NCI-H2029 (cell line): ENCODE measurements at regions not wholly inside any gene's neighbourhood (a gene's known extent, or its start where the extent isn't known, plus 50 kb on each side); places are given as distances from the start of the nearest gene placed in this dataset.
A peak's percentile ranks its signal among the peaks of the same experiment; 100 is the strongest.
"Not testable (repeated sequence)": the region's sequence is repeated elsewhere in the genome, so short reads cannot be mapped to it uniquely, and the experiment has no call there.

Experiments used
- DNase-seq: peaks from one replicate; lab custom pipeline; 2025; lab: John Stamatoyannopoulos, UW

DNA sequence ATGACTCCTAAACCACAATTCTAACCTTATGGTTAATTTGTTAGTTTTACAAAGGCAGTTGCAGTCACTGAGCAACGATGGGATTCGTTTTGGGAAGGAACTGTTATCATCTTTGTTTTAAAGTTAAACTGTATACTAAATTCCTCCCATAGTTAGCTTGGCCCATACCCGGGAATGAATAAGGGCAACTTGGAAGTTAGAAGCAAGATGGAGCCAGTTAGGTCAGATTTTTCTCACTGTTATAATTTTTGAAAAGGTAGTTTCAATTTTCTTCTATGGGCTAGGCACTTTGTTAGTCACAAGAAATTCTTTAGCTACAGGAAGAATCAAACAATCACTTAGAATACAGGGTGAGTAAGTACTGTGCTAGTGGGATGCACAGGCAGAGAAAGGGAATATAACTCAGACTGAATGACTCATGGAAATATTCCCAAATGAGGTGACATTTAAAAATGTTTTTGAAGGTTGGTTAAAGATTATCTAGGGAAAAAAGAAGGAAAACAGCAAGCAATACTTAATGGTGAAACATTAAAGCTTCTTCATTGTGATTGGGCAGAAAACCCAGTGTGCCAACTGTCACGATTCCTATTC lies 153.6 kb downstream of the MAGEB17 start:
- DNase-seq: no peak

DNA sequence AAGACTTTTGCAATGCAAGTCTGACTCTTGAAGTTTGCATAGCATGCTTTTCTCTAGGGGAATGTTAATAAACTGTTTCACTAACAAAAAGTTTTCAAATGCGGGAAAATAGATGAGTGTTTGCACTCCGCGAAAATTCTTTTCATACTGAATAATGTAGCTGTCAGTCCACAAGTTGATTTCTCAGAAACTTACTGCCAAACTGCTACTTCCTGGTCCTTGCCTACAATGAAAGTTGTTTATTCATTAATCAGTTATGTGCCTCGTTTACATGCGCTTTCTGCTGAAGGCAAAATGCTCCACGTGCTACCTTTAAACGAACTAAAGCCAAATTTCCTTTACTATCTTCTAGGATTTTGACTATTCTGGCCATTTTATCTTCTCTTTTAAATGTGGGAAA lies 166.2 kb downstream of the MAGEB17 start:
- no peak for DNase-seq

DNA sequence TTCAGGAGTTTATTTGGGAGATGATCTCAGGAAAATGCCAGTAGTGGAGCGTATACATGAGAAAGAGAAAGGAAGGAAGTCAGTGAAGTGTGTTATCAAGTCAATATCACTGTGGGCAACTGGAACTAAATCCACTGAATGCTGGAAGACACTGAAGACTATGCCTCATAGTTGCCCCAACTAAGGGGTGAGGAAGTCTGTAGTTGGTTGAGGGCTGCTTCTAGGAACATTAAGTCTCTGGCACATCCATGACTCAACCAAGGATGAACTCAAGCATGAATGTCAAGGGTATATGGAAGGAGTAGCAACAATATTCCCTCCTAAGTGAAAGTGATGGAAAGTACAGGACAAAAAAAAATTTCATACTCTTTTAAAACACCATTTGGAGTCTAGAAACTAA lies 167.9 kb downstream of the MAGEB17 start:
- DNase-seq: no peak

DNA sequence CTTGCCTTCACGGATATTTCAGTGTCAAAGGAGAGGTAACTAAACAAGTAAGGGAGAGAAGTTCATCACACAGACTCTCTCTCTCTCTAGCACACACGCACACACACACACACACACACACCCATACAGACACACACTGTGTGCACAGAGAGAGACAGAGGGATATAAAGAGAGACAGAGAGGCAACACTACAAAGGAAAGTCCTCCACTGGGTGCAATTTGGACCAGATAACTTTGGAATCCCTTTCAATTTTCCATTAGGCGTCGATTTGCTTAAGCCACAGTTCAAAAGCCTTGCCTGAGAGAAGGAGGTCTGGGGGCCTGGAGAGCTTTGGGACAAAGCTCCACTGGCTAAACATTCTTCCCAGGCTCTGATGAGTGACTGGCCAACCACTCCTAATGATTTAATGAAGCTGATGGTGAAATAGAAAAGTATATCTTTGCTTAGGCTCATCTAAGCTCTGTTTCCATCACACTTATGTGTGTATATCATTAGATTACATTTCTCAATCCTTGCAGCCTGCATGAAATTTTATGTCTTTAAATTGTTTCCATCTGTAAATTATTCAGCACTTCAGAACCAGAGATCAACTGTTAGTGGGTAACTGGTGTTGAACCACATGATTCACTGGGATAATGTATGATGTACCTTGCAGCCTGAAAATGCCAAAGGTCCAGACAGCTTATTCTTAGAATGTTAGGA lies 180.8 kb downstream of the MAGEB17 start:
- no peak for DNase-seq

DNA sequence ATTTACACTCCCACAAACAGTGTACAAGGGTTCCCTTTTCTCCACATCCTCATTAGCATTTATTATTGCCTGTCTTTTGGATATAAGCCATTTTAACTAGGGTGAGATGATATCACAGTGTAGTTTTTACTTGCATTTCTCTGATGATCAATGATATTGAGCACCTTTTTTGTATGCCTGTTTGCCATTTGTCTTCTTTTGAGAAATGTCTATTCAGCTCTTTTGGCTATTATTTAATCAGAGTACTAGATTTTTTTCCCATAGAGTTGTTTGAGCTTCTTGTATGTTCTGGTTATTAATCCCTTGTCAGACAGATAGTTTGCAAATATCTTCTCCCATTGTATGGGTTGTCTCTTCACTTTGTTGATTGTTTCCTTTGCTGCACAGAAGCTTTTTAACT lies 190.6 kb downstream of the MAGEB17 start:
- DNase-seq: no peak

DNA sequence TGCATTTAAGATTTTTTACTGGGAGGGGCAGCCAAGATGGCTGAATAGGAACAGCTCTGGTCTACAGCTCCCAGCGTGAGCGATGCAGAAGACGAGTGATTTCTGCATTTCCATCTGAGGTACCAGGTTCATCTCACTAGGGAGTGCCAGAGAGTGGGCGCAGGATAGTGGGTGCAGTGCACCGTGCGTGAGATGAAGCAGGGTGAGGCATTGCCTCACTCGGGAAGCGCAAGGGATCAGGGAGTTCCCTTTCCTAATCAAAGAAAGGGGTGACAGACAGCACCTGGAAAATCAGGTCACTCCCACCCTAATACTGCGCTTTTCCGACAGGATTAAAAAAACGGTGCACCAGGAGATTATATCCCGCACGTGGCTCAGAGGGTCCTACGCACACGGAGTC lies 192.8 kb downstream of the MAGEB17 start:
- DNase-seq: not testable (repeated sequence)

DNA sequence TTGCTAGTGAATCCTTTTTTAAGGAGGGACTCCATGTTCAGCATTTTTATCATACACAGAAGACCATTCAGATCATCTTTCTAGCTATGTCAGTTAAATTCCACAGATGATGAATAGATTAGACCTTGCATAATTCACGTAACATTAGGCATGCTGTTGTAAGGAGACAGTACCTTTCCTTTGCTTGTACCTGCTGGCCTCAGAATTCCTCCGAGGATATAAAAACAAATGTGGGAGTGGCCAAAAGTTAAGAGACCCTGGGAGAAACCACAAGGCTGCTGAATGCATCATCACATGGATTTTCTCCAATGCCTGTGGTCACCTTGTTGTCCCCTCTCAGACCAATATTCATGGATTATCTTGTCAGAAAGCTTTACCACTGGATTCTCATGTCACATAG lies 201.4 kb downstream of the MAGEB17 start:
- no peak for DNase-seq

DNA sequence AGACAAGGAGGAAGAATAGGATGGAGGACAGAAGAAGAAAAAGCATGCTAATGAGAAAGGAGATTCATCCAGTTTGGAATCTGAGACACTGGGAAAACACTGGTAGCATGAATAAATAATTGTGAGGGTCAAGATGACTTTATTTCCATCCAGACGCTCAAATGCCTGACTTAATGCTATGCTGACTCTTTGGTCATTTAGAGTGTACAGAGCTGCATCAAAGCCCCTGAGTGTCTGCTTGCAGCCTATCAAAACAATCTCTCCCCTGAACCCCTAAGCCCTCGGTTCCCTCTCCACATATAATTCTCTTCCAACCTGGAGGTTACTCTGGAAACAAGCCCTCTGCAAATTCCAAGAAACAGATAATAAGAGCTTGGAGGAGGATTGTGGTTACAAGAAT lies 208.8 kb downstream of the MAGEB17 start:
- DNase-seq: no peak

DNA sequence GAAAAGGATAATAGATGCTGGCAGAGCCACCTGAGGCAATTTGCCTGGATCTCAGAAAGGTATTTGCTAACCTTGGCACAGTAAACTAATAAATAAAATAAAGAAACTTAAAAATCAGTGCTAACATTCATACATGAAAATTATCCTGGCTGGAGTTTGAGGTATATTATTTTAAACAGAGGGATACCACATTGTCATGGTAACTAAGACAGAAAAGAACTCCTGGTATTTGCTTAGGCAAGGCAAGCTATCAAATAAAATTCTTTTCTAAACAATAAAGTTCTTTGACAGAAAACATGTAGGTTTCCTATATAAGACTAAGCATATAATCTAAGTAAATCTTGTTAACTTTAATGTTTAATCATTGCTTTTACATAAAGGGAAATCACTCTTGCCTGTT lies 218.8 kb downstream of the MAGEB17 start:
- DNase-seq: no peak

DNA sequence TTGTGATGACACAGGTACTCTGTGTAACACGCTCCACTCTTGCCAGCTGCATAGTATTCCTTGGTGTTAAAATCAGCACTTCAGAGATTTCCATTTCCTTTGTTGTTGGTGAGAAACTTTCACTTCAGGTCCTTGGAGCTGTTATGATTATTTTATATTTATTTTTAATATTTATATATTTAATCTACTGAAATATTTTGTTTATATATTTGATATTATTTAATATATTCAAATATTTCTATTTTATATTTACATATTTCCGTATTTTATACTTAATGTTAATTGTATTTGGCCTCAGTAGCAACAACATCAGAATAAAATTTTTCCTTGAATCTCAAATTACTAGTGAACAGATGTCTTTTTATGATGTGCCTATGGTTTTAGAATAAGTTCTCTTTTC lies 225.3 kb downstream of the MAGEB17 start:
- DNase-seq: no peak

DNA sequence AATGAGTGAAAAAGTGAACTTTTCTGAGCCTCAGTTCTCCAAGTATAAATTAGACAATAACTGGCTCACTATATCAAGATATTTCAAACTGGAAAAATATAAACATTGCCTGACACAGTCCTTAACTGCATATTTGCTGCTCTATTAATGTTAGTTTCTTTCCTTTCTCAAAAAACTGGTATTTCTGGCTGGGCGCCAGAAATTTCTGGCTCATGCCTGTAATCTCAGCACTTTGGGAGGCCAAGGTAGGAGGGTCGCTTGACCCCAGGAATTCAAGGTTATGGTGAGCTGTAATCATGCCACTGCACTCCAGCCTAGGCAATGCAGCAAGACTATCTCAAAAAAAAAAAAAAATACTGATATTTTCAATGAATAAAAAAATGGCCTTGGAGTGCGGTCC lies 227.0 kb downstream of the MAGEB17 start:
- DNase-seq: no peak

DNA sequence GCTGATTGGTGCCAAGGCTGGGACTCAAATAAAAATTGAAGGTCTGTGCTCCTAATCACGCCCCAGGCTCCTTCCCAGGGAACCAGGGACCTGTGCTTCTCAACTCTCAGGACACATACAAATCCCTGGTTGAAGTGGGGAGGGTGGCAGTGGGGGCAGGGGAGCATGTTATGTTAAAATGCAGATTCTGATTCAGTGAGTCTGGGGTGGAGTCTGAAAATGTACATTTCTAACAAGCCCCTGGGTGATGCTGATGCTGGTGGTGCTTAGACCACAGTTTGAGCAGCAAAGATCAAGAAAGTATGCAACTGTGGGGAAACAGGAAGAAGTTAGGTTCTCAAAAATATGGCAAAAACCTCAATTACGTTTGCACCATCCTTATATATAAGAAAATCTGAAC lies 236.5 kb downstream of the MAGEB17 start:
- no peak for DNase-seq

DNA sequence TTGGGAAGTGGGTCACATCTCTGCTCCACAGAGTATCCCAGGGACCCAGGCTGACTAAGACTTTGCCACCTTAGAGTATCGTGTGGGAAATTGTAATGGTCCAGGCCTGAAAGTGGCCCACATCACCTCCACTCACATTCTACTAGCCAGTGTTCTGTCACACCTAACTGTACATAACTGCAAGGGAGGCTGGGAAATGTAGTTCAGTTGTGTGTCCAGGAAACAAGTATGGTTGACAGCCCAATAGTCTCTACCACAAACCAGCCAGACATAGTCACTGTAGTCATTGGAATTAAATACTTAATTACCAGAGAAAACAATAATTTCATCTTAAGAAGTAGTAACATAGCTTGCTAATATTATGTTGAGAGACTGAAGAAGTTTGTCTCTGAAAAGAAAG lies 233.4 kb upstream of the S100G start:
- DNase-seq: no peak

DNA sequence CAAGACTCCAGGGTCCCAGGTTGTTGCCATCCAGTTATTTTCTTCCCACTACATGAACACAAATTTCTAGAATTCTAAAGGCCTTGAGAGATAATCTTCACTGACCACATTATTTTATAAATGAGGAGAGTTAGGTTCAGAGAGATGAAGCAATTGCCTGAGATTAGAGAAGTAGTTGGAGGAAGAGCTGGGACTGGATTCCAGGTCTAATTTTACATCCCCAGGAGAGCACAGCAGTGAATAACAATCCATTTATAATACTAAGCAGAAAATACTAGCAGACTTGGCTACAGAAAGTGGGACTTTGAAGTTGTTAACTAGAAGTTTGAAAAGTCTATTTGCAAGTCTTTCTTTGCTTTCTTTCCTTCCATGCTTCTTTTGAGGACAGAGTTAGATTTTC lies 231.3 kb upstream of the S100G start:
- DNase-seq: no peak

DNA sequence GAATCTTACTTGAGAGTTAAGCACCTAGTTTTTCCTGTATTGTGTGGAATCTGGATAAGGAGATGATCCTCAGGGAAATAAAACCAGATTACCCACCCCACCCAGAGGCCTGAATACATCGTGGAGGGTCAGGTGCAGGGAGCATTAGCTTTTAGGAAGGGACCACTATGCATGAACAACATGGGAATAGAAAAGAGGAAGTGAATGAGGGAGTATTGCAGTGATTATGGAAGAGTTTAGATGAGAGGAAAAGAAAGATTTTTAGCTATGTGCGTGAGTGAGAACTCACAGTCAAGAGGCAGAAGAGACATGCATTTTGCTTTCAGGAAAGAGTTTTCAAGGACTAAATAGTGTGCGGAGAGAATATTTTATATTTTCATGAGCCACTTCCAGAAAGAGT lies 222.3 kb upstream of the S100G start:
- no peak for DNase-seq

DNA sequence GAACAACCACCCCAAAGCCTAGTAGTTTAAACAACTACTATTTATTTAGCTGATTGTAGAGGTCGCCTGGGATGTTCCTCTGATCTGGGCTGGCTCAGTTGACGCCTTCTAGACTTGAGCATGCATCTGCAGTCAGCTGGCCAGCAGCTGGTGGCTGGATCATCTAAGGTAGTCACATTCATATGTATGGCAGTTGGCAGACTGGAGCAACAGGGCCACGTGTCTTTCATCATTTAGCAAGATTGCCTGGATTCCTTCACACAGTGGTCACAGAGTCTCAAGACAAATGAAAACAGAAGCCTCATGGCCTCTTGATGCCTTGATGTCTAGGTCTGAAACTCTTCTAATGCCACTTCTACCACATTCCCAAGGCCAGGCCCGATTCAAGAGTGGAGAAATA lies 220.6 kb upstream of the S100G start:
- DNase-seq: no peak

DNA sequence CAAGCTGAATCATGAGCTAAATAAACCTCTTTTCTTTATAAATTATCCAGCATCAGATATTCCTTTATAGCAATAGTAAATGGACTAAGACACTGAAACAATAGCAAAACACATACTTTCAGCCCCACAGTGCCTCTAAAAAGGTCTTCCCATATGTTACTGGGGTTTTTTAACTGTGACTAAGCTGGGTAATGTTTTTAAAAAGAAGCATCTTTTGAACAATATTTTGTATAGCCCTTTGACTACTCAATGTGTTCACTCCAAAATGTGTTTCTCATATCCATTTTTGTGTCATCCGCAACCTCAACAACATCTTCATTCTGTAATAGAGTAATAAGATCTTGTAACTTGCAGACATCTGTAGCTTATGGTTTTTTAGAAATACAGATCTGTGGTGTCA lies 218.7 kb upstream of the S100G start:
- no peak for DNase-seq

DNA sequence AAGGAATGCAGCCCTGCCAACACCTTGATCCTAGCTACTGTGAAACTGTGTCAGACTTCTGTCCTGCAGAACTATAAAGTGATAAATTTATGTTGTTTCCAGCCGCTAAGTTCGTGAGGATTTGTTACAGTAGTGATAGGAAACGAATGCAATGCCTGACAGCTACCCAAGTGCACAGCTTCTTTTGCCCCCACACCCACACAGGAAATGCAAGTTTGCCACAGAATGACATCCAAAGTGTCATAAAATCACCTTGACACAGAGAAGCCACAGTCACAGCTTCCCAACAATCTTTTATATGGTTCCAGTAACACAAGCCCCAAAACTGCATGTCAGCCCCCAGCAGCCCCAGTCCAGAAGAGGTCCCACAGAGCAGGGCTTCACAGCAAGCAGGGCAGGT lies 216.9 kb upstream of the S100G start:
- DNase-seq: no peak

DNA sequence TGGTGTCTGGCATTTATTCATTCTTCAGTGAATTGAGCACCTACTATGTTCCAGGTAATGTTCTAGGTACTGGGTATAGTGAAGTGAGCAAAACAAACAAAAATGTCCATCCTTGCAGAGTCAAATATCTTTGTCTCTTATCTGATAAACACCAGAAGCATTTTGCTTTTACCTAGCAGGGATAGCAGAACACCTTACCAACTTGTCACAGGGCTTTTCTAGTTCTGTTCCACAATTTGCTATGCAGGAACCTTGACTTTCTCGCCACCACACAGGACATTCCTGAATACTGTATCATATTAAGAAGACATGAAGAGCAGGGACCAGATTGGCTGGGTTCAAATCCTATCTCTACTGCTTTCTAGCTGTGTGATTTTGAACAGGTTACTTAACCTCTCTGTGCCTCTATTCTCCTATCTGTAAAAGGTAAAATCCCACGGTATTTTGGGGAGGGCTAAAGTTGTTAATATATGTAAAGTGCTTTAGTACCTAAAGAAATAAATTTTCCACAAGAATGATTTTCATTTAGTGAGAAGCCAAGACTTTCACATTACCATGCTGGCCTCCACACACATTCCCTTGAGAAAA lies 214.5 kb upstream of the S100G start:
- DNase-seq: no peak

DNA sequence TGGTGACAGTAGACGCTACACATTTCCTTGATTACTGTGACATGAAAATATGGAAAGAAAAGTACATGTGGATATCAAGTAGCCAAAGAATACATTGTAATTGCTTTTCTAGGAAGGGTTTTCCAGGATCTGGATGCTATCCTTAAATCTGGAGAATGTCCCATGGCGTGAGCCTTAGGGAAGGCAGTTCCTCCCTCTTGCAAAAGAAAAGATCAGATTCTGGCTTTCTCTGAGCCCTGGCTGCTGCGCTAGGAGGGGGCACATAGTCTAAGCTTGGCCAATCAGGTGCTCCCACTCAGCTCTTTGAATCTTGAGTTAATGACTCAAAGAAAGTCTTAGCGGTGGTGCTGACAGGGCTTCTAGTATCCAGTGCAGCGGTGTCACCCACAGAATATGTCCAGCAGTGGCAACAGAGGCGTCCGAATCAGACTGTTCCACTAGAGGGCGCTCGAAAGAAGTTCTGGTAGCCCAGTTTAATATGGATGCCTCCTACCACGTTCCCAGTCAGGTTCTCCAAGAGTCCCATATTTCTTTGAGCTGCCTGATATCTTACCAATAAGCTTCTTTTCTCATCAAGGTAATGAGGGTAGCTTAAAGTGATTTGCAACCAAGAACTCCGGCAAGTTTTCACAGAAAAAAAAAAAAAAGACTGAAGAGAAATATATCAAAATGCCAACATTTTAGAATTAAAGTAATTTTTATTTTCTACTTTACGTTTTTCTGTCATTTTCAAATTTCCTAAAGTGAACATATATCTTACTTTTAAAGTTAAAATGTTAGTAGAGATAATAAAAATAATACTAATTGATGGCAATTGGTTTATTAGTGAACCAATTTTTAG lies 213.4 kb upstream of the S100G start:
- peak; percentile 21 for DNase-seq

DNA sequence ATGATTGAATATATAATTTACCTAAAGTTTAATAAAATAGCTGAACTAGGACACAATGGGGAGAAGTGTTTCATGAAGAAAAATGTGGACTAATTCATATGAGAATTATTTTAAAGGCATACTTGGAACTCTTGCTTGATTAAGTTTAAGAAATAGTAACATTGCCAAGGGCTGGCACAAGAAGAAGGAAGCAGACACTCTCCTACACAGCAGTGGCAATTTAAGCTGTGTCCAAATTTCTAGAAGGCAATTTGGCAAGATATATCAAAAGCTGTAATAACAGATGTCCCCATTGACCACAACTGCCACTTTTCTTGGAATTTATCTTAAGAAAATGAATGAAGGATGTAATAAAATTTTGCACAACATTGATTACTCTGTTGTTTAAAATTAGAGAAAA lies 209.5 kb upstream of the S100G start:
- DNase-seq: no peak

DNA sequence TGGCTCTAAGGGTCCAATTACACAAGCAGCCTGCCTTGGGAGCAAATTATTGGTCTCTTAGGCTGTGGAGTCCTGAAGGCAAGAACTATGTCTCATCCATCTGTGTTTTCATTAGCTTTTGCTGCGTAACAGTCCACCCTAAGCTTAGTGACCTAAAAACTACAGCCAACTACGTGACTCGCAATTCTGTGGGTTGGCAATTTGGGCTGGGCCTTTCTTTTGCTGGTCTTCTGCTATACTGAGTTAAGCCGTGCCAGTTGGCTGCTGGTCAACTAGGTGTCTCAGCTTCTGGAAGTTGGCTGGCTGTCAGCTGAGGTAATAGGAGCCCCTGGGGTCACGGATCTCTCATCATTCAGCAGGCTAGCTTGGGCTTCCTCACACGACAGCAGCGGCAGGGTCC lies 205.6 kb upstream of the S100G start:
- DNase-seq: peak; percentile 25

DNA sequence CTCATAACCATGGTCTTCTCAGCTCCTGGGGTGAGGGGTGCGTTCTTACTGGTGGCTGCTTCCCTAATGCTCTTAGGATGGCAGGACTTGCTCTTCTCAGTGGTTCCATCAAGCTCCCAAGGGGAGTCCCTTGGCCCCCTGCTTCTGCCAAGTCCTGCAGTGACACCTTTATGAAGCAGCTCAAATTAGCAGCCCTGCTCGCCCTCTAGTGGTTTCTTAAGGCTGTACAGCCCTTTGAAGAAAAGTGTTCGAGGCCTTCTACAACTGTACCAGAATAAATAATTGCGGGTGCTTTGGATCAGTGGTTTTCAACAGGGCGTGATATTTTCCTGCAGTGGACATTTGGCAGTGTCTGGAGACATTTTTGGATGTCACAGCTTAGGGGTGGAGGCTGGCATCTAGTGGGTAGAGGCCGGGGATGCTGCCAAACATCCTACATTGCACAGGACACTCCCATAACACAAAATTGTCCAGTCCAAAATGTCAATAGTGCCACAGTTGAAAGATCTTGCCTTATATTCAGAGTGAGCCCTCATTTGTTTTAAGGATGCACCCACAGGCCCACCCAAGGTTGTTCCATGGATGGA lies 204.7 kb upstream of the S100G start:
- peak; percentile 1 for DNase-seq
